IMR-90 (cell line): ENCODE measurements at regions not wholly inside any gene's neighbourhood (a gene's known extent, or its start where the extent isn't known, plus 50 kb on each side); places are given as distances from the start of the nearest gene placed in this dataset.

Experiments used
- ATAC-seq: fragments of 200-7000 bp; cut with Tn5 transposase; 2 replicates; pipeline ENCODE4 v1.9.1; 2020; ENCODE audit warnings: low read depth, mild to moderate bottlenecking, moderate library complexity
- BruUV-seq: library from RNA; stranded (reverse); fragments of 400-500 nt; replicated peaks from 2 replicates; lab custom pipeline; 2021; lab: Mats Ljungman, UMichigan
- CTCF ChIA-PET: fragments of 300-600 bp; formaldehyde crosslinking; extraction: SDS; loops from one replicate; lab custom pipeline; 2021; ENCODE audit warnings: antibody characterized with exemption; lab: Yijun Ruan, JAX
- POLR2A ChIA-PET: fragments of 300-600 bp; sonication (Branson Sonifier 250); formaldehyde crosslinking; loops from one replicate; lab custom pipeline; 2022; ENCODE audit warnings: antibody characterized with exemption; ENCODE audit not compliant: unreplicated experiment; lab: Charles Lee
- DNase-seq: peaks from one replicate; pipeline ENCODE4 v3.0.0; 2013
- H2AFZ ChIP-seq: replicated peaks from 2 replicates; pipeline ENCODE3; 2013; ENCODE audit warnings: low read length, mild to moderate bottlenecking; ENCODE audit not compliant: poor library complexity
- H2AK5ac ChIP-seq: 2 replicates; pipeline ENCODE4 v1.6.1; 2013; ENCODE audit warnings: low read depth, low read length, inconsistent platforms
- H2AK9ac ChIP-seq: replicated peaks from 2 replicates; pipeline ENCODE3; 2013; ENCODE audit warnings: mild to moderate bottlenecking, low read depth, low read length, moderate library complexity; ENCODE audit not compliant: poor library complexity
- H2BK120ac ChIP-seq: 2 replicates; pipeline ENCODE4 v1.6.1; 2013; ENCODE audit warnings: low read depth, low read length, inconsistent platforms
- H2BK15ac ChIP-seq: 3 replicates; pipeline ENCODE4 v1.6.1; 2013; ENCODE audit warnings: low read depth, low read length, inconsistent platforms
- H2BK20ac ChIP-seq: 2 replicates; pipeline ENCODE4 v1.6.1; 2013; ENCODE audit warnings: low read depth, mild to moderate bottlenecking, inconsistent platforms, low read length, moderate library complexity
- H2BK5ac ChIP-seq: 2 replicates; pipeline ENCODE4 v1.6.1; 2013; ENCODE audit warnings: mild to moderate bottlenecking, low read depth, low read length, inconsistent platforms; ENCODE audit not compliant: poor library complexity, severe bottlenecking
- H3K14ac ChIP-seq: replicated peaks from 2 replicates; pipeline ENCODE4 v1.6.1; 2013; ENCODE audit warnings: low read depth, low read length, inconsistent platforms
- H3K18ac ChIP-seq: 2 replicates; pipeline ENCODE4 v1.6.1; 2013; ENCODE audit warnings: low read depth, low read length, control low read depth
- H3K23ac ChIP-seq: 2 replicates; pipeline ENCODE4 v1.6.1; 2013; ENCODE audit warnings: low read depth, low read length, inconsistent platforms
- H3K27ac ChIP-seq: 2 replicates; pipeline ENCODE4 v1.5.1; 2013; ENCODE audit warnings: mild to moderate bottlenecking, control low read depth, low read length; ENCODE audit not compliant: insufficient read depth
- H3K27me3 ChIP-seq: 2 replicates; pipeline ENCODE4 v1.6.1; 2013; ENCODE audit warnings: low read length; ENCODE audit not compliant: control insufficient read depth, insufficient read depth
- H3K36me3 ChIP-seq: 2 replicates; pipeline ENCODE4 v1.6.1; 2013; ENCODE audit warnings: low read length, mixed read lengths; ENCODE audit not compliant: control insufficient read depth, insufficient read depth
- H3K4ac ChIP-seq: 2 replicates; pipeline ENCODE4 v1.6.1; 2013; ENCODE audit warnings: low read depth, low read length, inconsistent platforms
- H3K4me1 ChIP-seq: 2 replicates; pipeline ENCODE4 v1.6.1; 2013; ENCODE audit warnings: low read length, mixed read lengths; ENCODE audit not compliant: control insufficient read depth, insufficient read depth
- H3K4me2 ChIP-seq: 2 replicates; pipeline ENCODE4 v1.6.1; 2013; ENCODE audit warnings: low read depth, mild to moderate bottlenecking, control low read depth, low read length, moderate library complexity
- H3K4me3 ChIP-seq: 2 replicates; pipeline ENCODE4 v1.5.1; 2013; ENCODE audit warnings: low read depth, mild to moderate bottlenecking, control low read depth, low read length, moderate library complexity; ENCODE audit not compliant: insufficient read depth
- H3K56ac ChIP-seq: 2 replicates; pipeline ENCODE4 v1.6.1; 2013; ENCODE audit warnings: low read length, inconsistent platforms; ENCODE audit not compliant: insufficient read depth; ENCODE audit errors: extremely low read depth
- H3K79me1 ChIP-seq, 2 experiments: 2 replicates each; pipeline ENCODE4 v1.6.1; 2013; ENCODE audit warnings: low read length in 2 of 2, inconsistent platforms in 1 of 2, low read depth in 1 of 2
- H3K9ac ChIP-seq: 2 replicates; pipeline ENCODE4 v1.6.1; 2013; ENCODE audit warnings: low read depth, low read length, control low read depth
- H3K9me1 ChIP-seq: 2 replicates; pipeline ENCODE4 v1.6.1; 2013; ENCODE audit warnings: low read length, inconsistent platforms; ENCODE audit not compliant: insufficient read depth
- H3K9me3 ChIP-seq: 2 replicates; pipeline ENCODE4 v1.6.1; 2013; ENCODE audit warnings: low read length; ENCODE audit not compliant: control insufficient read depth, insufficient read depth
- H4K20me1 ChIP-seq: 2 replicates; pipeline ENCODE4 v1.6.1; 2013; ENCODE audit warnings: low read length, inconsistent platforms; ENCODE audit not compliant: insufficient read depth
- H4K5ac ChIP-seq: 2 replicates; pipeline ENCODE4 v1.6.1; 2013; ENCODE audit warnings: mild to moderate bottlenecking, low read depth, low read length, control low read depth
- H4K8ac ChIP-seq, 2 experiments: 2 replicates each; pipeline ENCODE4 v1.6.1; 2013; ENCODE audit warnings: low read depth in 2 of 2, low read length in 2 of 2, control low read depth in 1 of 2, inconsistent platforms in 1 of 2
- H4K91ac ChIP-seq: 2 replicates; pipeline ENCODE4 v1.6.1; 2013; ENCODE audit warnings: low read depth, low read length, inconsistent platforms; ENCODE audit not compliant: insufficient read depth
- MXI1 ChIP-seq: IDR thresholded peaks from 2 replicates; pipeline ENCODE4 v1.6.1; 2012; ENCODE audit warnings: low read depth, mild to moderate bottlenecking, low read length, moderate library complexity, borderline replicate concordance
- WGBS, 2 experiments: methylation state at CpG; one replicate each; pipeline versions ENCODE4 v1.1.5 to v1.1.7; 2013; ENCODE audit warnings: missing lambda C conversion rate in 2 of 2; ENCODE audit not compliant: insufficient read length in 1 of 2; ENCODE audit errors: extremely low coverage in 2 of 2; 5-methylcytosine and 5-hydroxymethylcytosine counted together
- dilution Hi-C: fragments of 300-500 bp; cut with HindIII; formaldehyde crosslinking; loops from one replicate; pipeline ENCODE4 v1.14.3; 2018; ENCODE audit warnings: low sequenced_read_pairs; ENCODE audit not compliant: unreplicated experiment
- in situ Hi-C: fragments of 300-500 bp; cut with MboI; formaldehyde crosslinking; loops from 3 replicates; pipeline ENCODE4 v1.14.3; 2019; ENCODE audit warnings: low sequenced_read_pairs, inconsistent platforms, mixed read lengths
- intact Hi-C: fragments of 100-400 bp; cut with micrococcal nuclease; formaldehyde crosslinking; loops from 2 replicates; pipeline ENCODE4 v1.10.0; 2022

DNA sequence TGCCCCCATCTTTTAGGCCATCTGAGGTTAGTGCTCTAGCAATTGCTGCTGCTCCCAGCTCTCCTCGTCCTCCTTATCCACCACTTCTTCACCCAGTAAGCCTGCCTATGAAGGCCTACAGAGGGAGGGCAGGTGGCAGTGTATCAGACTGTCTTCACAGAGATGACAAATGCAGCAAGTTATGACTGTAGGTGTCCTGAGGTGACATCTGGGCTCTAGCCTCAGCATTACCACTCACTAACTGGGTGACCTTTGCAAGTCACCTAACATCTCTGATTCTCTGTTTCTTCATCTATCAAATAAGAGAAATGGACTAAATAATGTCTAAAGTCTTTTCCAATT is 151.6 kb downstream of the NOC3L start:
- WGBS, 2 experiments: no CpG with 5 or more reads among the region's 1 CpG
- Histone ChIP-seq H2BK20ac (no peak overlapping the region; the same call in 1 of the 2 replicates), H3K27me3 (no peaks in the 10 kb centered on the region), H3K36me3 (no peaks in the 10 kb centered on the region), H3K56ac (no peak overlapping the region), H3K23ac (no peak overlapping the region), H3K79me1 (no peaks in the 10 kb centered on the region), H3K9ac (no peak overlapping the region), H4K5ac (no peak overlapping the region), H3K4me3 (no peak overlapping the region), H2BK15ac (no peak overlapping the region), H2BK120ac (no peak overlapping the region), H4K20me1 (no peaks in the 10 kb centered on the region), H3K9me3 (no peaks in the 10 kb centered on the region), H2AFZ (no peak overlapping the region), H3K4me2 (no peak overlapping the region), H2AK5ac (peak overlapping the region; percentile 30; the same call in 1 of the 2 replicates), H3K4me1 (peaks cover 6% of the 10 kb centered on the region; the same call in 1 of the 2 replicates), H3K9me1 (peaks cover 8% of the 10 kb centered on the region; the same call in 1 of the 2 replicates), H4K8ac (no peak overlapping the region), H3K18ac (no peak overlapping the region), H2AK9ac (no peak overlapping the region), H4K91ac (no peak overlapping the region), H3K4ac (no peak overlapping the region), H3K14ac (no peak overlapping the region), H2BK5ac (no peak overlapping the region), H3K27ac (no peak overlapping the region)
- dilution Hi-C loops: no loop called here
- no peak for DNase-seq
- ATAC-seq: no peak
- CTCF ChIA-PET: interaction anchor here (0.6 kb wide), 1 partner anchor 15 kb away, joined by 3 read pairs; no protein-coding TSS in a partner anchor
- TF ChIP-seq MXI1: no peak
- in situ Hi-C loops: no loop called here
- BruUV-seq: no TSS peak
- intact Hi-C loops: no loop called here
- POLR2A ChIA-PET: no interaction called here
